Fibroblast of pulmonary artery (primary cell): ENCODE measurements at regions not wholly inside any gene's neighbourhood (a gene's known extent, or its start where the extent isn't known, plus 50 kb on each side); places are given as distances from the start of the nearest gene placed in this dataset.

Experiments
- DNase-seq: peaks from one replicate; pipeline ENCODE4 v3.0.0-alpha.2; 2010; ENCODE audit warnings: low read depth
- H3K4me3 ChIP-seq: replicated peaks from 2 replicates; pipeline ENCODE4 v1.5.1; 2011; ENCODE audit warnings: low read depth, mild to moderate bottlenecking, control low read depth, low read length, moderate library complexity
- CTCF ChIP-seq: IDR thresholded peaks from 2 replicates; pipeline ENCODE4 v1.5.1; 2011; ENCODE audit warnings: mild to moderate bottlenecking, control low read depth, low read length, inconsistent platforms; ENCODE audit errors: missing control alignments

- H3K4me3 ChIP-seq: no peak overlapping the region
- no peak for DNase-seq
- TF ChIP-seq CTCF: no peak
Measured at GRCh38 chr5:40397091-40397490, 282.6 kb upstream of the PTGER4 start.

- no peak for TF ChIP-seq CTCF
- H3K4me3 ChIP-seq: no peak overlapping the region
- DNase-seq: no peak
Measured at GRCh38 chr5:40396317-40396716, 283.4 kb upstream of the PTGER4 start.

GRCh38 chr5:40395251-40395650 lies 284.5 kb upstream of the PTGER4 start:
- no peak for DNase-seq
- no peak overlapping the region for H3K4me3 ChIP-seq
- TF ChIP-seq CTCF: no peak

GRCh38 chr5:40394698-40395097 lies 285.0 kb upstream of the PTGER4 start:
- no peak for TF ChIP-seq CTCF
- no peak for DNase-seq
- no peak overlapping the region for H3K4me3 ChIP-seq

- no peak for DNase-seq
- TF ChIP-seq CTCF: no peak
- H3K4me3 ChIP-seq: no peak overlapping the region
Measured at GRCh38 chr5:40391642-40392041, 288.1 kb upstream of the PTGER4 start.

GRCh38 chr5:40390281-40391149 lies 289.2 kb upstream of the PTGER4 start:
- DNase-seq: no peak
- no peak for TF ChIP-seq CTCF
- H3K4me3 ChIP-seq: no peak overlapping the region

GRCh38 chr5:40389591-40389990 lies 290.1 kb upstream of the PTGER4 start:
- H3K4me3 ChIP-seq: no peak overlapping the region
- no peak for DNase-seq
- TF ChIP-seq CTCF: no peak
